HK-2 (cell line): ENCODE measurements at regions not wholly inside any gene's neighbourhood (a gene's known extent, or its start where the extent isn't known, plus 50 kb on each side); places are given as distances from the start of the nearest gene placed in this dataset.

ENCODE experiments used
- DNase-seq: peaks from one replicate; pipeline ENCODE4 v3.0.0-alpha.2; 2018; ENCODE audit not compliant: unreplicated experiment

GRCh38 chr1:82695443-82695842 is 894.7 kb downstream of the ADGRL2 start:
- no peak for DNase-seq

GRCh38 chr1:82690411-82690810 is 889.7 kb downstream of the ADGRL2 start:
- no peak for DNase-seq

GRCh38 chr1:82689217-82689616 is 888.5 kb downstream of the ADGRL2 start:
- DNase-seq = no peak

- no peak for DNase-seq
Observed at GRCh38 chr1:82686774-82687173, 886.0 kb downstream of the ADGRL2 start.

GRCh38 chr1:82646888-82647287 is 846.2 kb downstream of the ADGRL2 start:
- DNase-seq = no peak

GRCh38 chr1:82646336-82646735 is 845.6 kb downstream of the ADGRL2 start:
- DNase-seq = no peak

- no peak for DNase-seq
Observed at GRCh38 chr1:82644186-82644915, 843.6 kb downstream of the ADGRL2 start.

GRCh38 chr1:82640352-82640751 is 839.6 kb downstream of the ADGRL2 start:
- DNase-seq = no peak

GRCh38 chr1:82634266-82634665 is 833.5 kb downstream of the ADGRL2 start:
- no peak for DNase-seq

GRCh38 chr1:82632155-82632554 is 831.4 kb downstream of the ADGRL2 start:
- DNase-seq = no peak

GRCh38 chr1:82628887-82629286 is 828.2 kb downstream of the ADGRL2 start:
- no peak for DNase-seq

- DNase-seq = no peak
Observed at GRCh38 chr1:82625537-82625936, 824.8 kb downstream of the ADGRL2 start.

- DNase-seq = no peak
Observed at GRCh38 chr1:82621076-82621475, 820.3 kb downstream of the ADGRL2 start.

- DNase-seq = no peak
Observed at GRCh38 chr1:82614090-82614489, 813.4 kb downstream of the ADGRL2 start.

GRCh38 chr1:82612986-82613385 is 812.3 kb downstream of the ADGRL2 start:
- DNase-seq = no peak

- no peak for DNase-seq
Observed at GRCh38 chr1:82606546-82606945, 805.8 kb downstream of the ADGRL2 start.

GRCh38 chr1:82604524-82604923 is 803.8 kb downstream of the ADGRL2 start:
- no peak for DNase-seq

GRCh38 chr1:82600314-82600713 is 799.6 kb downstream of the ADGRL2 start:
- no peak for DNase-seq

- DNase-seq = no peak
Observed at GRCh38 chr1:82598812-82599211, 798.1 kb downstream of the ADGRL2 start.

- DNase-seq = no peak
Observed at GRCh38 chr1:82598337-82598736, 797.6 kb downstream of the ADGRL2 start.

GRCh38 chr1:82597649-82598048 is 796.9 kb downstream of the ADGRL2 start:
- no peak for DNase-seq

- DNase-seq = no peak
Observed at GRCh38 chr1:82597141-82597540, 796.4 kb downstream of the ADGRL2 start.

GRCh38 chr1:82593561-82593960 is 792.8 kb downstream of the ADGRL2 start:
- DNase-seq = no peak

GRCh38 chr1:82589588-82589987 is 788.9 kb downstream of the ADGRL2 start:
- no peak for DNase-seq
